NT2/D1 (cell line): ENCODE measurements at regions not wholly inside any gene's neighbourhood (a gene's known extent, or its start where the extent isn't known, plus 50 kb on each side); places are given as distances from the start of the nearest gene placed in this dataset.

Experiments
- SUZ12 ChIP-seq: IDR thresholded peaks from 2 replicates; pipeline ENCODE4 v1.6.1; 2011; ENCODE audit not compliant: insufficient read length, insufficient read depth; ENCODE audit errors: extremely low read depth
- YY1 ChIP-seq: IDR thresholded peaks from 2 replicates; pipeline ENCODE4 v1.6.1; 2011; ENCODE audit not compliant: insufficient read length, insufficient read depth

- TF ChIP-seq YY1 (no peak), SUZ12 (no peak)
Measured at GRCh38 chr20:21607971-21608725, 94.3 kb upstream of the NKX2-2 start.
